K562 (cell line): ENCODE measurements at regions not wholly inside any gene's neighbourhood (a gene's known extent, or its start where the extent isn't known, plus 50 kb on each side); places are given as distances from the start of the nearest gene placed in this dataset.

Experiments used
- ATAC-seq: fragments of 200-7000 bp; cut with Tn5 transposase; 3 replicates; pipeline ENCODE4 v1.9.1; 2020; ENCODE audit warnings: moderate library complexity
- BruUV-seq: library from RNA; stranded (reverse); fragments of 400-500 nt; replicated peaks from 2 replicates; lab custom pipeline; 2021; lab: Mats Ljungman, UMichigan
- CTCF ChIA-PET: fragments of 300-600 bp; formaldehyde crosslinking; extraction: SDS; loops from one replicate; lab custom pipeline; 2021; ENCODE audit warnings: low intra/inter-chr PET ratio; lab: Yijun Ruan, JAX
- POLR2A ChIA-PET: fragments of 300-600, 350-650 bp; sonication (Branson Sonifier 250); formaldehyde crosslinking; extraction: SDS; loops from one replicate; lab custom pipeline; 2021; ENCODE audit warnings: antibody characterized with exemption, inconsistent platforms; lab: Yijun Ruan, JAX
- DNase-seq, 4 experiments: peaks; one replicate each; pipeline versions ENCODE4 v3.0.0 to v3.0.0-alpha.2; 2011 to 2018; ENCODE audit warnings: low spot score in 3 of 4, mixed read lengths in 3 of 4; ENCODE audit errors: extremely low read depth in 1 of 4
- FAIRE-seq: peaks from 2 replicates; lab custom pipeline; 2011; peaks lifted over from hg19 to GRCh38; lab: Jason Lieb, UNC
- H2AFZ ChIP-seq: 2 replicates; pipeline ENCODE4 v1.6.0; 2011; ENCODE audit warnings: low read depth, low read length, control low read depth, inconsistent platforms
- H3K27ac ChIP-seq: fragments of 200-600 bp; 3 replicates; pipeline ENCODE4 v1.8.0; 2011; ENCODE audit warnings: low read depth, mild to moderate bottlenecking, control low read depth, inconsistent platforms, low read length, moderate library complexity, mixed read lengths; ENCODE audit errors: extremely low read depth
- H3K27me3 ChIP-seq, 2 experiments: fragments of 300-600 bp in 1 of 2; 2 replicates in 1 of 2; 3 replicates in 1 of 2; pipeline versions ENCODE4 v1.6.0 to v1.8.0; 2011; ENCODE audit warnings: inconsistent platforms in 2 of 2, low read length in 2 of 2, mild to moderate bottlenecking in 1 of 2, mixed read lengths in 1 of 2, moderate library complexity in 1 of 2; ENCODE audit not compliant: control insufficient read depth in 2 of 2, insufficient read depth in 2 of 2
- H3K36me3 ChIP-seq: fragments of 300-600 bp; 3 replicates; pipeline ENCODE4 v1.8.0; 2011; ENCODE audit warnings: mild to moderate bottlenecking, low read length, inconsistent platforms; ENCODE audit not compliant: control insufficient read depth, insufficient read depth
- H3K4me1 ChIP-seq, 2 experiments: fragments of 200-600 bp in 1 of 2; replicated peaks in 1 of 2; 2 replicates in 1 of 2; 3 replicates in 1 of 2; pipeline versions ENCODE4 v1.5.1 to v1.8.0; 2011; ENCODE audit warnings: inconsistent platforms in 2 of 2, low read length in 2 of 2, mild to moderate bottlenecking in 1 of 2, mixed read lengths in 1 of 2, moderate library complexity in 1 of 2; ENCODE audit not compliant: control insufficient read depth in 2 of 2, insufficient read depth in 2 of 2
- H3K4me2 ChIP-seq: 2 replicates; pipeline ENCODE4 v1.6.1; 2011; ENCODE audit warnings: low read length, control low read depth, inconsistent platforms, mixed read lengths; ENCODE audit not compliant: insufficient read depth
- H3K4me3 ChIP-seq: fragments of 200-600 bp; sonication (generic), shearing (Covaris generic); 2 replicates; pipeline ENCODE4 v1.5.1; 2016; ENCODE audit warnings: control low read depth, inconsistent platforms
- H3K79me2 ChIP-seq: fragments of 200-600 bp; 3 replicates; pipeline ENCODE4 v1.8.0; 2011; ENCODE audit warnings: low read length, inconsistent platforms; ENCODE audit not compliant: control insufficient read depth, insufficient read depth
- H3K9ac ChIP-seq, 2 experiments: 2 replicates each; pipeline versions ENCODE4 v1.6.0 to v1.6.1; 2011; ENCODE audit warnings: low read depth in 2 of 2, low read length in 2 of 2, control low read depth in 1 of 2, inconsistent platforms in 1 of 2, mild to moderate bottlenecking in 1 of 2, mixed read lengths in 1 of 2; ENCODE audit not compliant: insufficient read depth in 1 of 2
- H3K9me1 ChIP-seq: one replicate; pipeline ENCODE4 v1.6.0; 2011; ENCODE audit warnings: inconsistent platforms, mild to moderate bottlenecking, low read length, moderate library complexity; ENCODE audit not compliant: control insufficient read depth, insufficient read depth
- H3K9me3 ChIP-seq: replicated peaks from 2 replicates; pipeline ENCODE4 v1.5.1; 2011; ENCODE audit warnings: low read depth, low read length, inconsistent platforms; ENCODE audit not compliant: control insufficient read depth, insufficient read depth
- H4K20me1 ChIP-seq: replicated peaks from 2 replicates; pipeline ENCODE4 v1.6.1; 2011; ENCODE audit warnings: low read length, inconsistent platforms, mixed read lengths; ENCODE audit not compliant: control insufficient read depth, insufficient read depth
- HNRNPLL ChIP-seq: fragments of 200-400 bp; formaldehyde crosslinking; IDR thresholded peaks from 2 replicates; pipeline ENCODE4 v1.6.1; 2017; ENCODE audit warnings: low read length, low read depth, mild to moderate bottlenecking; ENCODE audit not compliant: poor library complexity, severe bottlenecking
- NCOA6 ChIP-seq: fragments of 450-650 bp; IDR thresholded peaks from 2 replicates; pipeline ENCODE4 v1.6.1; 2017; ENCODE audit warnings: mild to moderate bottlenecking
- SREBF1 ChIP-seq: fragments of 150-350 bp; IDR thresholded peaks from 2 replicates; pipeline ENCODE4 v1.6.1; 2014; ENCODE audit warnings: antibody characterized with exemption, low read depth, low read length, borderline replicate concordance
- ZNF140 ChIP-seq: fragments of 250-450 bp; sonication (Bioruptor Pico); IDR thresholded peaks from 2 replicates; pipeline ENCODE4 v1.8.0; 2021; ENCODE audit warnings: moderate library complexity, mild to moderate bottlenecking, inconsistent platforms
- ZNF584 ChIP-seq: fragments of 200-800 bp; sonication (Bioruptor generic); IDR thresholded peaks from 2 replicates; pipeline ENCODE4 v1.6.1; 2016; ENCODE audit warnings: low read depth, mild to moderate bottlenecking, missing genetic modification characterization, missing compliant biosample characterization
- ZNF668 ChIP-seq: fragments of 250-450 bp; sonication (Bioruptor Pico); IDR thresholded peaks from 2 replicates; pipeline ENCODE4 v1.8.0; 2022; ENCODE audit warnings: mild to moderate bottlenecking, inconsistent platforms
- ZSCAN32 ChIP-seq: fragments of 450-650 bp; formaldehyde crosslinking; IDR thresholded peaks from 2 replicates; pipeline ENCODE4 v1.4.0; 2020; ENCODE audit warnings: mild to moderate bottlenecking, moderate library complexity
- WGBS: fragments of 100-300 bp; shearing (Covaris generic); methylation state at CpG from one replicate; pipeline ENCODE4 v1.1.6; 2016; ENCODE audit warnings: low coverage, mixed read lengths; ENCODE audit not compliant: insufficient coverage; ENCODE audit errors: missing lambda C conversion rate; 5-methylcytosine and 5-hydroxymethylcytosine counted together
- in situ Hi-C: fragments of 300-500 bp; cut with MboI; formaldehyde crosslinking; loops from 4 replicates; pipeline ENCODE4 v1.15.0; 2018; ENCODE audit warnings: inconsistent platforms, mixed read lengths
- intact Hi-C: fragments of 100-400 bp; cut with micrococcal nuclease; formaldehyde crosslinking; loops from 2 replicates; pipeline ENCODE4 v1.14.2; 2022
- TF ChIP-seq, protein P1 (sequence below): fragments of 450-650 bp; conservative IDR thresholded peaks from 2 replicates; pipeline ENCODE4 v1.6.1; 2016; ENCODE audit warnings: missing genetic modification characterization, low read depth, mild to moderate bottlenecking, missing compliant biosample characterization, moderate library complexity
- TF ChIP-seq, protein P2 (sequence below): IDR thresholded peaks from 2 replicates; pipeline ENCODE4 v1.6.1; 2011; ENCODE audit warnings: borderline replicate concordance, low read depth, mild to moderate bottlenecking, moderate library complexity, low read length; ENCODE audit not compliant: insufficient read depth, poor library complexity, severe bottlenecking

DNA sequence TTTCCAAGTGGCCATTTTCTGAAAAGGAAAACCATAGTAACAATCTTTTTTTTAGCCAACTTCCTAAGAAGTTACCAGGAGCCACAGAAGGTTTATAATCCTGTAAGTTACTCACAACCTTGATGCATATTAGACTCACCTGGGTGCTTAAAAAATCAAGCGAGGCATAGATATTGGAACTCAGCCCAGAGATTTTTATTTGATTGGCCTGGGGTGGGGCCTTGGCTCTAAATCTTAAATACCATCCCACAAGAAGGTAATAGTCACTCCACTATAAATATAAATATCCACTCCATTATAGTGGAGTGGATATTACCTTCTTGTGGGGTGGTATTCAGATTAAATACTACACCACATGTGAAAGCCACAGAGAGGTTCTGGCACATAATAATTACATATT, 429.6 kb downstream of the RFC3 start:
- no peak for TF ChIP-seq NCOA6
- H3K4me3 ChIP-seq, result no peak overlapping the region
- BruUV-seq, result no TSS peak
- no peaks in the 10 kb centered on the region for H4K20me1 ChIP-seq
- no peaks in the 10 kb centered on the region for H3K9me3 ChIP-seq
- ChIA-PET POLR2A (no interaction called here), CTCF (no interaction called here)
- H3K27ac ChIP-seq, result no peak overlapping the region
- no peaks in the 10 kb centered on the region for H3K27me3 ChIP-seq
- intact Hi-C loops (no loop called here), in situ Hi-C loops (no loop called here)
- no peak overlapping the region for H3K9ac ChIP-seq
- ATAC-seq, result no peak
- H3K36me3 ChIP-seq, result no peaks in the 10 kb centered on the region
- WGBS, result 0% methylated on average over 1 of the region's 1 CpG
- no peak for FAIRE-seq
- DNase-seq, result no peak
- no peak overlapping the region for H3K4me2 ChIP-seq
- no peaks in the 10 kb centered on the region for H3K4me1 ChIP-seq
- H2AFZ ChIP-seq, result no peak overlapping the region
- no peaks in the 10 kb centered on the region for H3K9me1 ChIP-seq
- H3K79me2 ChIP-seq, result no peaks in the 10 kb centered on the region

DNA sequence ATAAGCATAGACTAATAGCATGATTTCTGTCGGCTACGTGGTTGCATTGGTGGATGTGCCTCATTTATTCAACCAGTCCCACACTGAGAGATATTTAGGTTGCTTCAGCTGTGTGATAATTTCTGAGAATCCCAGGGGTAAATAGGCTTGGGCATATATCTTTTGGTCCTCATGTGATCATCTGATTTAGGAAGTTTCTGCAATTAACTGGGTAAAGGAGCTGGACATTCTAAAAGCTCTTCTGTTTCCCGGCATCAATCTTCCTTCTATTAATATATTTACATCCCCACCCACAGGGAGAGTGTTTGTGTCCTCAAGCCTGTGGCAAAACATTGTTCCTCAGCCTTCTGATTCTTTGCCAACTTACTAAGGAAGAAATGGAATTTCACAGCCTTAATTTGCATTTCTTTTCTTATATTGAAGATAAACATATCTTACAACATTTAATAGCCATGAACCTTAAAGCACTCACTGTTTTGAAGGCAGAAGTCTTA, 431.6 kb downstream of the RFC3 start:
- 0% methylated on average over 3 of the region's 3 CpGs for WGBS
- Histone ChIP-seq H4K20me1 (no peaks in the 10 kb centered on the region), H3K27ac (no peak overlapping the region), H3K4me3 (no peak overlapping the region), H2AFZ (no peak overlapping the region), H3K9me1 (no peaks in the 10 kb centered on the region), H3K27me3 (no peaks in the 10 kb centered on the region), H3K4me1 (no peaks in the 10 kb centered on the region), H3K79me2 (no peaks in the 10 kb centered on the region), H3K9me3 (no peaks in the 10 kb centered on the region), H3K9ac (no peak overlapping the region), H3K36me3 (no peaks in the 10 kb centered on the region), H3K4me2 (no peak overlapping the region)
- DNase-seq (no peak), ATAC-seq (no peak), FAIRE-seq (no peak)
- BruUV-seq, result no TSS peak
- in situ Hi-C loops, result no loop called here
- TF ChIP-seq, protein P1, sequence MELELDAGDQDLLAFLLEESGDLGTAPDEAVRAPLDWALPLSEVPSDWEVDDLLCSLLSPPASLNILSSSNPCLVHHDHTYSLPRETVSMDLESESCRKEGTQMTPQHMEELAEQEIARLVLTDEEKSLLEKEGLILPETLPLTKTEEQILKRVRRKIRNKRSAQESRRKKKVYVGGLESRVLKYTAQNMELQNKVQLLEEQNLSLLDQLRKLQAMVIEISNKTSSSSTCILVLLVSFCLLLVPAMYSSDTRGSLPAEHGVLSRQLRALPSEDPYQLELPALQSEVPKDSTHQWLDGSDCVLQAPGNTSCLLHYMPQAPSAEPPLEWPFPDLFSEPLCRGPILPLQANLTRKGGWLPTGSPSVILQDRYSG (tag), result no peak
- TF ChIP-seq ZNF668 (CRISPR knock-in tag) (no peak), ZNF140 (CRISPR knock-in tag) (no peak), ZSCAN32 (CRISPR knock-in tag) (no peak), ZNF584 (CRISPR knock-in tag) (no peak), SREBF1 (no peak), HNRNPLL (no peak)
- TF ChIP-seq, protein P2, sequence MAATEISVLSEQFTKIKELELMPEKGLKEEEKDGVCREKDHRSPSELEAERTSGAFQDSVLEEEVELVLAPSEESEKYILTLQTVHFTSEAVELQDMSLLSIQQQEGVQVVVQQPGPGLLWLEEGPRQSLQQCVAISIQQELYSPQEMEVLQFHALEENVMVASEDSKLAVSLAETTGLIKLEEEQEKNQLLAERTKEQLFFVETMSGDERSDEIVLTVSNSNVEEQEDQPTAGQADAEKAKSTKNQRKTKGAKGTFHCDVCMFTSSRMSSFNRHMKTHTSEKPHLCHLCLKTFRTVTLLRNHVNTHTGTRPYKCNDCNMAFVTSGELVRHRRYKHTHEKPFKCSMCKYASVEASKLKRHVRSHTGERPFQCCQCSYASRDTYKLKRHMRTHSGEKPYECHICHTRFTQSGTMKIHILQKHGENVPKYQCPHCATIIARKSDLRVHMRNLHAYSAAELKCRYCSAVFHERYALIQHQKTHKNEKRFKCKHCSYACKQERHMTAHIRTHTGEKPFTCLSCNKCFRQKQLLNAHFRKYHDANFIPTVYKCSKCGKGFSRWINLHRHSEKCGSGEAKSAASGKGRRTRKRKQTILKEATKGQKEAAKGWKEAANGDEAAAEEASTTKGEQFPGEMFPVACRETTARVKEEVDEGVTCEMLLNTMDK, result no peak
- ChIA-PET CTCF (no interaction called here), POLR2A (no interaction called here)
- intact Hi-C loops, result no loop called here
